ENCODE measurements at regions not wholly inside any gene's neighbourhood (a gene's known extent, or its start where the extent isn't known, plus 50 kb on each side); places are given as distances from the start of the nearest gene placed in this dataset.

- WGBS, 2 donors: 82 to 91% methylated on average over 16 of the region's 16 CpGs
- no peaks in the 10 kb centered on the region for H3K36me3 ChIP-seq (ENCODE audit: control insufficient read depth in 4 of 4, insufficient read depth in 4 of 4, low read length in 4 of 4)
- no peak for ATAC-seq (ENCODE audit: insufficient read depth, low FRiP score)
Measured at GRCh38 chr21:41011951-41012366, 156.0 kb upstream of the BACE2 start.

GRCh38 chr21:41012425-41012824 is 155.5 kb upstream of the BACE2 start:
- Histone ChIP-seq H3K9me3 (ENCODE audit: control insufficient read depth in 4 of 4, insufficient read depth in 3 of 4, low read length in 3 of 4) (no peaks in the 10 kb centered on the region), H3K36me3 (ENCODE audit: control insufficient read depth in 4 of 4, insufficient read depth in 4 of 4, low read length in 4 of 4) (no peaks in the 10 kb centered on the region), H3K9ac (ENCODE audit: insufficient read depth in 1 of 2, low read length in 2 of 2) (no peak overlapping the region), H3K27me3 (ENCODE audit: control insufficient read depth in 3 of 3, insufficient read depth in 3 of 3, low read length in 2 of 3) (no peaks in the 10 kb centered on the region), H3K4me1 (ENCODE audit: control insufficient read depth in 5 of 5, insufficient read depth in 5 of 5, low read length in 5 of 5) (no peaks in the 10 kb centered on the region), H3K27ac (ENCODE audit: low read depth in 1 of 2, low read length in 1 of 2) (no peak overlapping the region), H3K4me3 (no peak overlapping the region)
- 88 to 91% methylated on average over 3 of the region's 3 CpGs for WGBS, 2 donors
- no peak for ATAC-seq (ENCODE audit: insufficient read depth, low FRiP score)
- DNase-seq: no peak
- TF ChIP-seq CTCF (IDR thresholded peaks at IDR 0.05; ENCODE audit: control extremely low read depth, extremely low read depth): no peak

More at GRCh38 chr21:41011951-41012366, 156.0 kb upstream of the BACE2 start:
- H3K27ac ChIP-seq (ENCODE audit: low read depth in 1 of 2, low read length in 1 of 2): no peak overlapping the region
- no peak overlapping the region for H3K9ac ChIP-seq (ENCODE audit: insufficient read depth in 1 of 2, low read length in 2 of 2)
- H3K4me3 ChIP-seq: no peak overlapping the region
- no peaks in the 10 kb centered on the region for H3K9me3 ChIP-seq (ENCODE audit: control insufficient read depth in 4 of 4, insufficient read depth in 3 of 4, low read length in 3 of 4)
- no peaks in the 10 kb centered on the region for H3K4me1 ChIP-seq (ENCODE audit: control insufficient read depth in 5 of 5, insufficient read depth in 5 of 5, low read length in 5 of 5)
- no peak for DNase-seq
- H3K27me3 ChIP-seq (ENCODE audit: control insufficient read depth in 3 of 3, insufficient read depth in 3 of 3, low read length in 2 of 3): no peaks in the 10 kb centered on the region
- no peak for TF ChIP-seq CTCF (IDR thresholded peaks at IDR 0.05; ENCODE audit: control extremely low read depth, extremely low read depth)

- H3K27me3 ChIP-seq (ENCODE audit: control insufficient read depth in 3 of 3, insufficient read depth in 3 of 3, low read length in 2 of 3): peaks cover 0 to 2% (median 0%) of the 10 kb centered on the region in 3 donors
- H3K9ac ChIP-seq (ENCODE audit: insufficient read depth in 1 of 2, low read length in 2 of 2): no peak overlapping the region
- DNase-seq (no peak), ATAC-seq (ENCODE audit: insufficient read depth, low FRiP score) (no peak)
- H3K36me3 ChIP-seq (ENCODE audit: control insufficient read depth in 4 of 4, insufficient read depth in 4 of 4, low read length in 4 of 4): no peaks in the 10 kb centered on the region
- no peak overlapping the region for H3K27ac ChIP-seq (ENCODE audit: low read depth in 1 of 2, low read length in 1 of 2)
- TF ChIP-seq CTCF (IDR thresholded peaks at IDR 0.05; ENCODE audit: control extremely low read depth, extremely low read depth): no peak
- no peak overlapping the region for H3K4me3 ChIP-seq
- H3K9me3 ChIP-seq (ENCODE audit: control insufficient read depth in 4 of 4, insufficient read depth in 3 of 4, low read length in 3 of 4): peaks cover 0 to 5% (median 1%) of the 10 kb centered on the region in 4 donors
- 70 to 86% methylated on average over 2 of the region's 2 CpGs for WGBS, 2 donors
- no peaks in the 10 kb centered on the region for H3K4me1 ChIP-seq (ENCODE audit: control insufficient read depth in 5 of 5, insufficient read depth in 5 of 5, low read length in 5 of 5)
Measured at GRCh38 chr21:41016472-41016871, 151.5 kb upstream of the BACE2 start.

GRCh38 chr21:41018431-41018830 is 149.5 kb upstream of the BACE2 start:
- H3K4me1 ChIP-seq (ENCODE audit: control insufficient read depth in 5 of 5, insufficient read depth in 5 of 5, low read length in 5 of 5): no peaks in the 10 kb centered on the region
- no peak for TF ChIP-seq CTCF (IDR thresholded peaks at IDR 0.05; ENCODE audit: control extremely low read depth, extremely low read depth)
- no peak overlapping the region for H3K9ac ChIP-seq (ENCODE audit: insufficient read depth in 1 of 2, low read length in 2 of 2)
- 77 to 83% methylated on average over 2 of the region's 2 CpGs for WGBS, 2 donors
- no peak overlapping the region for H3K4me3 ChIP-seq
- no peaks in the 10 kb centered on the region for H3K36me3 ChIP-seq (ENCODE audit: control insufficient read depth in 4 of 4, insufficient read depth in 4 of 4, low read length in 4 of 4)
- H3K9me3 ChIP-seq (ENCODE audit: control insufficient read depth in 4 of 4, insufficient read depth in 3 of 4, low read length in 3 of 4): peaks cover 0 to 5% (median 1%) of the 10 kb centered on the region in 4 donors
- peaks cover 0 to 2% (median 0%) of the 10 kb centered on the region in 3 donors for H3K27me3 ChIP-seq (ENCODE audit: control insufficient read depth in 3 of 3, insufficient read depth in 3 of 3, low read length in 2 of 3)
- ATAC-seq (ENCODE audit: insufficient read depth, low FRiP score): no peak
- no peak for DNase-seq
- H3K27ac ChIP-seq (ENCODE audit: low read depth in 1 of 2, low read length in 1 of 2): no peak overlapping the region
